ENCODE measurements at regions not wholly inside any gene's neighbourhood (a gene's known extent, or its start where the extent isn't known, plus 50 kb on each side); places are given as distances from the start of the nearest gene placed in this dataset.

- no peaks in the 10 kb centered on the region for H3K79me2 ChIP-seq (ENCODE audit: control insufficient read depth, insufficient read depth, low read length)
- no peak overlapping the region for H3K9ac ChIP-seq (ENCODE audit: control insufficient read depth, extremely low read depth, insufficient read depth, low read length)
- DNase-seq (ENCODE audit: low read depth, low spot score) (no peak), FAIRE-seq (no peak)
- H3K36me3 ChIP-seq (ENCODE audit: control insufficient read depth in 2 of 2, extremely low read depth in 1 of 2, insufficient read depth in 2 of 2, low read length in 2 of 2): no peaks in the 10 kb centered on the region
- H3K27ac ChIP-seq (ENCODE audit: control insufficient read depth, insufficient read depth, low read length): no peak overlapping the region
- H3K4me1 ChIP-seq (ENCODE audit: control insufficient read depth, extremely low read depth, insufficient read depth, low read length): peaks cover 7% of the 10 kb centered on the region
- dilution Hi-C loops (cut with MboI; ENCODE audit: extremely low pct_ligation_motif_present, low sequenced_read_pairs): no loop called here
- H4K20me1 ChIP-seq (ENCODE audit: control insufficient read depth, extremely low read depth, insufficient read depth, low read length): no peaks in the 10 kb centered on the region
- TF ChIP-seq EZH2 (IDR thresholded peaks at IDR 0.05; ENCODE audit: low read length) (no peak), CTCF (optimal IDR thresholded peaks at IDR 0.05 in 1 of 3, IDR thresholded peaks at IDR 0.05 in 1 of 3, conservative IDR thresholded peaks at IDR 0.05 in 1 of 3; ENCODE audit: extremely low read depth in 1 of 3, insufficient read depth in 2 of 3, low read length in 3 of 3) (no peak)
- no peak overlapping the region for H3K4me3 ChIP-seq (ENCODE audit: control insufficient read depth in 2 of 3, extremely low read depth in 1 of 3, insufficient read depth in 2 of 3, low read depth in 1 of 3, low read length in 3 of 3)
- H3K9me1 ChIP-seq (ENCODE audit: control insufficient read depth, extremely low read depth, insufficient read depth, low read length): no peaks in the 10 kb centered on the region
- no peak overlapping the region for H2AFZ ChIP-seq (ENCODE audit: control insufficient read depth, low read length)
- no peaks in the 10 kb centered on the region for H3K9me3 ChIP-seq (ENCODE audit: control insufficient read depth, low read depth, low read length)
- no peak overlapping the region for H3K4me2 ChIP-seq (ENCODE audit: control insufficient read depth, extremely low read depth, insufficient read depth, low read depth, low read length)
- H3K27me3 ChIP-seq (ENCODE audit: control insufficient read depth, extremely low read depth, insufficient read depth, low read length): peaks cover 32% of the 10 kb centered on the region
Observed at GRCh38 chr4:24675721-24676389, 91.5 kb upstream of the DHX15 start.

GRCh38 chr4:24677909-24678308, 93.6 kb upstream of the DHX15 start:
- Histone ChIP-seq H3K27me3 (ENCODE audit: control insufficient read depth, extremely low read depth, insufficient read depth, low read length) (peaks cover 27% of the 10 kb centered on the region), H3K36me3 (ENCODE audit: control insufficient read depth in 2 of 2, extremely low read depth in 1 of 2, insufficient read depth in 2 of 2, low read length in 2 of 2) (no peaks in the 10 kb centered on the region), H3K27ac (ENCODE audit: control insufficient read depth, insufficient read depth, low read length) (no peak overlapping the region), H3K9me1 (ENCODE audit: control insufficient read depth, extremely low read depth, insufficient read depth, low read length) (no peaks in the 10 kb centered on the region), H3K4me3 (ENCODE audit: control insufficient read depth in 2 of 3, extremely low read depth in 1 of 3, insufficient read depth in 2 of 3, low read depth in 1 of 3, low read length in 3 of 3) (no peak overlapping the region), H3K79me2 (ENCODE audit: control insufficient read depth, insufficient read depth, low read length) (no peaks in the 10 kb centered on the region), H3K9me3 (ENCODE audit: control insufficient read depth, low read depth, low read length) (no peaks in the 10 kb centered on the region), H3K4me1 (ENCODE audit: control insufficient read depth, extremely low read depth, insufficient read depth, low read length) (peaks cover 7% of the 10 kb centered on the region), H3K9ac (ENCODE audit: control insufficient read depth, extremely low read depth, insufficient read depth, low read length) (no peak overlapping the region), H3K4me2 (ENCODE audit: control insufficient read depth, extremely low read depth, insufficient read depth, low read depth, low read length) (no peak overlapping the region), H2AFZ (ENCODE audit: control insufficient read depth, low read length) (no peak overlapping the region), H4K20me1 (ENCODE audit: control insufficient read depth, extremely low read depth, insufficient read depth, low read length) (no peaks in the 10 kb centered on the region)
- dilution Hi-C loops (cut with MboI; ENCODE audit: extremely low pct_ligation_motif_present, low sequenced_read_pairs): no loop called here
- FAIRE-seq: no peak
- TF ChIP-seq EZH2 (IDR thresholded peaks at IDR 0.05; ENCODE audit: low read length) (no peak), CTCF (optimal IDR thresholded peaks at IDR 0.05 in 1 of 3, IDR thresholded peaks at IDR 0.05 in 1 of 3, conservative IDR thresholded peaks at IDR 0.05 in 1 of 3; ENCODE audit: extremely low read depth in 1 of 3, insufficient read depth in 2 of 3, low read length in 3 of 3) (no peak)
- DNase-seq (ENCODE audit: low read depth, low spot score): no peak

All from keratinocyte (primary cell).